ENCODE measurements at regions not wholly inside any gene's neighbourhood (a gene's known extent, or its start where the extent isn't known, plus 50 kb on each side); places are given as distances from the start of the nearest gene placed in this dataset.
"Not testable (repeated sequence)": the region's sequence is repeated elsewhere in the genome, so short reads cannot be mapped to it uniquely, and the experiment has no call there.

- Histone ChIP-seq H3K27ac (ENCODE audit: extremely low read depth, low read depth, low read length) (no peak overlapping the region), H3K9me3 (ENCODE audit: control insufficient read depth, insufficient read depth, low read depth, low read length) (no peaks in the 10 kb centered on the region; the same call in 1 of the 2 replicates), H3K36me3 (ENCODE audit: control insufficient read depth in 2 of 2, insufficient read depth in 1 of 2, low read length in 2 of 2) (no peaks in the 10 kb centered on the region), H3K4me1 (ENCODE audit: control insufficient read depth, insufficient read depth, low read length) (no peaks in the 10 kb centered on the region), H3K4me3 (ENCODE audit: low read depth, low read length) (no peak overlapping the region)
- ChIA-PET CTCF (no interaction called here), POLR2A (no interaction called here)
- TF ChIP-seq, protein P1, sequence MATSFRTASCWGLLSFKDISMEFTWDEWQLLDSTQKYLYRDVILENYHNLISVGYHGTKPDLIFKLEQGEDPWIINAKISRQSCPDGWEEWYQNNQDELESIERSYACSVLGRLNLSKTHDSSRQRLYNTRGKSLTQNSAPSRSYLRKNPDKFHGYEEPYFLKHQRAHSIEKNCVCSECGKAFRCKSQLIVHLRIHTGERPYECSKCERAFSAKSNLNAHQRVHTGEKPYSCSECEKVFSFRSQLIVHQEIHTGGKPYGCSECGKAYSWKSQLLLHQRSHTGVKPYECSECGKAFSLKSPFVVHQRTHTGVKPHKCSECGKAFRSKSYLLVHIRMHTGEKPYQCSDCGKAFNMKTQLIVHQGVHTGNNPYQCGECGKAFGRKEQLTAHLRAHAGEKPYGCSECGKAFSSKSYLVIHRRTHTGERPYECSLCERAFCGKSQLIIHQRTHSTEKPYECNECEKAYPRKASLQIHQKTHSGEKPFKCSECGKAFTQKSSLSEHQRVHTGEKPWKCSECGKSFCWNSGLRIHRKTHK (tag by site-specific recombination; IDR thresholded peaks at IDR 0.05) = no peak
- TF ChIP-seq ZBTB48 (tag by site-specific recombination; IDR thresholded peaks at IDR 0.05) (no peak), KLF1 (tag by site-specific recombination; IDR thresholded peaks at IDR 0.05) (no peak), ZNF350 (tag by site-specific recombination; IDR thresholded peaks at IDR 0.05) (no peak), ZNF692 (tag by site-specific recombination; IDR thresholded peaks at IDR 0.05) (no peak)
Observed at GRCh38 chrX:84830836-84831235, 172.8 kb upstream of the APOOL start.

DNA sequence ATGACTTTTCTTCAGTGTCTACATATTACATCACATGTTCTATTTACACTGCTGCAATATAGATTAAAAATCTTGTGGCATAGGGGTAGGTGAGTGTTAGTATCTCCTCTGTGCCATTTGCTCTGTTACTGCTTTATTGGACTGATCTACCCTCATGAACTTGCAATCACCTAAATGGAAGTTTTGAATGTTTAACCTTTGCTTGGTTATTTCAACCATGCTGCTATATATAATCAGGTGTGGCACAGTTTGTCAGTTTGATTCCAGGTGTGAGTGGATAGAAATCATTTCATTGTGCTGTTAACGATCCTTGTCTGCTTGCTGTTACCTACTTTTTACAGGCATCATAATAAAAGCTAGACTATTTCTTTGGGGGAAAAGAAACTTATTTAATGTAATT is 157.1 kb upstream of the APOOL start:
- H3K9me3 ChIP-seq (ENCODE audit: control insufficient read depth, insufficient read depth, low read depth, low read length); H3K4me1 ChIP-seq (ENCODE audit: control insufficient read depth, insufficient read depth, low read length); CTCF ChIA-PET; H3K4me3 ChIP-seq (ENCODE audit: low read depth, low read length); H3K27ac ChIP-seq (ENCODE audit: extremely low read depth, low read depth, low read length); H3K36me3 ChIP-seq (ENCODE audit: control insufficient read depth in 2 of 2, insufficient read depth in 1 of 2, low read length in 2 of 2); POLR2A ChIA-PET: not testable (repeated sequence)

DNA sequence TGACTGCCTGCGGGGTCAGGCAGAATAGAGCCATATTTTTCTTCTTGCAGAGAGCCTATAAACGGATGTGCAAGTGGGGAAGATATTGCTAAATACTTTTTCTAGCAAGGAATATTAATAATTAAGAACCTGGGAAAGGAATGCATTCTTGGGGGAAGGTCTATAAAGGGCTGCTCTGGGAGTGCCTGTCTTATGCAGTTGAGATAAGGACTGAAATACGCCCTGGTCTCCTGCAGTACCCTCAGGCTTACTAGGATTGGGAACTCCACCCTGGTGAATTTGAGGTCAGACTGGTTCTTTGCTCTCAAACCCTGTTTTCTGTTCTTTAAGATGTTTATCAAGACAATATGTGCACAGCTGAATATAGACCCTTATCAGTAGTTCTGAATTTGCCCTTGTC is 152.5 kb upstream of the APOOL start:
- H3K9me3 ChIP-seq (ENCODE audit: control insufficient read depth, insufficient read depth, low read depth, low read length); H3K4me3 ChIP-seq (ENCODE audit: low read depth, low read length); H3K36me3 ChIP-seq (ENCODE audit: control insufficient read depth in 2 of 2, insufficient read depth in 1 of 2, low read length in 2 of 2); H3K4me1 ChIP-seq (ENCODE audit: control insufficient read depth, insufficient read depth, low read length); H3K27ac ChIP-seq (ENCODE audit: extremely low read depth, low read depth, low read length); POLR2A ChIA-PET; CTCF ChIA-PET: not testable (repeated sequence)
- TF ChIP-seq SETDB1 (IDR thresholded peaks at IDR 0.05; ENCODE audit: insufficient read length, low read length) (peak; percentile 90), TRIM28 (IDR thresholded peaks at IDR 0.05; ENCODE audit: borderline replicate concordance, low read length) (peak; percentile 71; the same call in 1 of the 2 replicates)

GRCh38 chrX:84856791-84857190 is 146.9 kb upstream of the APOOL start:
- H3K27ac ChIP-seq (ENCODE audit: extremely low read depth, low read depth, low read length); H3K4me1 ChIP-seq (ENCODE audit: control insufficient read depth, insufficient read depth, low read length); H3K36me3 ChIP-seq (ENCODE audit: control insufficient read depth in 2 of 2, insufficient read depth in 1 of 2, low read length in 2 of 2); POLR2A ChIA-PET; H3K4me3 ChIP-seq (ENCODE audit: low read depth, low read length); H3K9me3 ChIP-seq (ENCODE audit: control insufficient read depth, insufficient read depth, low read depth, low read length): not testable (repeated sequence)
- CTCF ChIA-PET = interaction anchor here (0.9 kb wide), 1 partner anchor 320 kb away, joined by 4 read pairs; no protein-coding TSS in a partner anchor

- POLR2A ChIA-PET; H3K36me3 ChIP-seq (ENCODE audit: control insufficient read depth in 2 of 2, insufficient read depth in 1 of 2, low read length in 2 of 2); H3K4me1 ChIP-seq (ENCODE audit: control insufficient read depth, insufficient read depth, low read length); H3K27ac ChIP-seq (ENCODE audit: extremely low read depth, low read depth, low read length); H3K9me3 ChIP-seq (ENCODE audit: control insufficient read depth, insufficient read depth, low read depth, low read length); H3K4me3 ChIP-seq (ENCODE audit: low read depth, low read length): not testable (repeated sequence)
- CTCF ChIA-PET = interaction anchor here (0.6 kb wide), 1 partner anchor 50 kb away, joined by 3 read pairs; no protein-coding TSS in a partner anchor
Observed at GRCh38 chrX:84858771-84859170, 144.9 kb upstream of the APOOL start.

GRCh38 chrX:84865113-84865512 is 138.6 kb upstream of the APOOL start:
- no peaks in the 10 kb centered on the region for H3K36me3 ChIP-seq (ENCODE audit: control insufficient read depth in 2 of 2, insufficient read depth in 1 of 2, low read length in 2 of 2)
- H3K4me3 ChIP-seq (ENCODE audit: low read depth, low read length) = no peak overlapping the region
- H3K4me1 ChIP-seq (ENCODE audit: control insufficient read depth, insufficient read depth, low read length) = no peaks in the 10 kb centered on the region
- no peaks in the 10 kb centered on the region; the same call in 1 of the 2 replicates for H3K9me3 ChIP-seq (ENCODE audit: control insufficient read depth, insufficient read depth, low read depth, low read length)
- no peak overlapping the region for H3K27ac ChIP-seq (ENCODE audit: extremely low read depth, low read depth, low read length)
- no peak for TF ChIP-seq ZNF148 (tag by site-specific recombination; IDR thresholded peaks at IDR 0.05; ENCODE audit: borderline replicate concordance)
- no peak for TF ChIP-seq ZNF596 (tag by site-specific recombination; IDR thresholded peaks at IDR 0.05)
- ChIA-PET CTCF (no interaction called here), POLR2A (no interaction called here)
